Inferior parietal cortex (tissue), 1 donor: ENCODE measurements at regions not wholly inside any gene's neighbourhood (a gene's known extent, or its start where the extent isn't known, plus 50 kb on each side); places are given as distances from the start of the nearest gene placed in this dataset.

ENCODE experiments used
- DNase-seq: peaks from one replicate; pipeline ENCODE4 v3.0.0-alpha.2; 2016; ENCODE audit errors: extremely low spot score

DNA sequence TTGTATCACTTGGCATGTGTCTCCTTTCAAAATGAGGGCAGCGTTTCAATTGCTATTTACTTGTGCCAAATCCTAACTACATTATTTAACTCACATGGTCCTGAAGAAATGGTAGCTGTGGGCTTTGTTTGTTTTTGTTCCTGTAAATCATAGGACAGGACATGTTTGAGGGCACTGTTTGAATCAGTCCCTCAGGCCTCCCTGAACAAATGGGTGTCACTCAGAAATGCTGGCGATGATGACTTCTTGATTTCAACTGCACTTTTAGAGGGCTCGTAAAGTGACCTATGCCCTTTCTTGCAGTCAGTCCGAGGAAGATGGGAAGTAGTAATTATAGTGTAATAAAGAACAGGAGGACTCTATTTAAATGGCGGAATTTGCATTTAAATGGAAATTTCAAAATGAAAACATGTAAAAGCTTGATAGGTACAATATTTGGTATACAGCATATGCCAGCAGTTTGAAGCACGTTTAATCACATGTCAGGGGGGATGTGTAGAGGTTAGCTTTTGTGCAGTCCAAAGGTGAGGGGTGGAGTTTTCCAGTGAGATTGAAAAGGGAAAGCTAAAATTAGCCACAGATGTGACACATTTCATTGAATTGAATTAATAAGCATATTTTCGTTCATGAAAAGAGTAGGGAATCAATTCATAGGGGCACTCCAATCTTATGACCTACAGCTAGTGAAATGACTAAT is 1958.7 kb upstream of the IGFBP7 start:
- no peak for DNase-seq

DNA sequence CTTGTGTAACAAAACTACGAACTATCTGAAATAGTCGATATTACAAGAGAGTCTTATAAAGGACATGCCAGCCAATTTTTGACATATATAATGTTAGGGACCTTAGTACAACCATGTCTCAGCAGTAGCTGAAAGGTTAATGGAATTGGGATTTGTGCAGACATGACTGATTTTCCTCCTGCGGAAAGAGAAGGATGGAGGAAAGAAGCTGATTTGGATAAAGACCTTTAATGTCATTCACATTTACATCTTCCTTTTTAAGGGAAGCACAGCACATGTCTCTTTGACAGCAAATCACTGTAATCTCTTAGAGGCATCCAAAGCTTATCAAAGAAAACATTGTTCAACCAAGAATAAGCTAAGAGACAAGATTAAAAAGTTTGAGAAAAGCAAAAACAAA is 1976.2 kb upstream of the IGFBP7 start:
- DNase-seq = no peak

DNA sequence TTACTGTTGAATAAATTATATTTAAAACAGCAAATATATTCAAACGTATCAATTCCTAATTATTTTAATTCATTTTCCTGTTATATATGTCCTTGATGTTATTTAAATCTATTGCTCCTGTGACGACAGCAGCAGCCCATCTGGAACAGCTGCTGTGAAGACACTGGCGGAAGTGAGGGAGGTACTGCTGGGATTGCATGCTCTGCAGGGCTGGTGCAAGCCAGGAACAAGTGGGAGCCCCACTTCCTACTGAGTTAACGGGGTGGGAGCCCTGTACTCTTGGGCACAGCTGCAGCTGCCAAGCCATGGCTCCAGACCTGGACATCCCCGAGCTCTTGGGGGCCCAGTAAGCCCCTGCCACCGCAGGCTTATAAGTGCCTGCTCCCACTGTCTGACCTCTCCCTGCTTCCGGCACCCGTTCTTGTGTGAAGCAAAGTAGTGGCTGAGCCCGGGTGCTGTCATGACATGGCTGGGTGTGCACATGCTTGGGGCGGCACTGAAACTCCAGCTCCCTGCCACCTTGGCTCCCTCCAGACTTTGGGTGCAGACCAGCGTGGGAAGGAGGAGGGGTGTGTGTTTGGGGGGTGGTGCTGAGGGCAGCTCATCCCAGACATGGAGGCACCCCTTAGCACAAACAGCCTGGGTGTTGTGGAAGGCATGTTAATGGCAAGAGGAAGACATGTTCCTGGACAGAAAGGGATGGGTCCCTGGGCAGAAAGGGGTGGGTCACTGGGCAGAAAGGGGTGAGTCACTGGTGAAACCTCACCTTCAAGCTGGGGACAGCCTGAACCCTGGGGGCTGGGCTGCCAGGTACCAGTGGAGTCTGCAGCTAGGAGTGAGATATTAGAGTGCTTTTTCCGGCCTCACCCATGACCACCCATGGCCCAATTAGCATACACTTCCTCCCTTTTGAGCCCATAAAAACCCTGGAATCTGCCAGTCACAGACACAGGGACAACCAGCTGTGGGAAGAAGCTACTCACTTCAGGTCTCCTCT is 1981.3 kb upstream of the IGFBP7 start:
- DNase-seq = no peak

DNA sequence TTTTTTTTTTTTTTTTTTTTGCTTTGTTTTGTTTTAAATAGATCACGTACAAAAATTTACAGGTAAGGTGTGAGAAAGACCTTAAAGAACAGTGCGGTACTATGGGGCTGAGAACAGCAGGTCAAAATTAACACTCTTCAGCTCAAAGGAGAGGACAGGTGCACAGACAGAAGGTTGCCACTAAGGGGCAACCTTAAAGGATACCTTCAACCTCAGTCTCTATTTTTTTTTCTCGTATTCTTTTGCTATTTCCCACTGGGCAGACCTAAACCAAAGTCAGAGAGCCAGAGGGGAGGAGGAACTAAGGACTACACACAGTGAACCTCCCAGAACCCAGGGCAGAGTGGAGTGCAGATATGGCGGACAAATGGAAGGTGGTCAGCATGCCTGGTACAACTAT is 1984.3 kb upstream of the IGFBP7 start:
- DNase-seq = no peak

DNA sequence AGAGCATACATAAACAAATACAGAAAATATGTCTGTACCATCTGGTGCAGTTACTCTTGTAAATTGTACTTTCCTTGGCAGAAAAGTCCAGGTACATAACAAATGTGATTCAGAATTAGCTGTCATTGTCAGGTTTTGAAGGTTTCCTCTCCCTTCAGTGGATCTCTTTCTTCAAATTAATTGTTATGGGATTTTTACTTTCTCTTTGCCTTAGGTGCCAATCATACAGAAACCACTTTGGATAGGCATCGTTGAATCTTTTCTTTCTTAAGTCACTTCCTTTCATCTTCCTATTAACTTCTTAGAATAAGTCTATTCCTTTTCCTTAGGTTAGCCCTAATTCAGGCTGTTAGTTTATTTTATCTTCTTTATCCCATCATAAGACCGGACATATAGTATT is 1992.1 kb upstream of the IGFBP7 start:
- no peak for DNase-seq

DNA sequence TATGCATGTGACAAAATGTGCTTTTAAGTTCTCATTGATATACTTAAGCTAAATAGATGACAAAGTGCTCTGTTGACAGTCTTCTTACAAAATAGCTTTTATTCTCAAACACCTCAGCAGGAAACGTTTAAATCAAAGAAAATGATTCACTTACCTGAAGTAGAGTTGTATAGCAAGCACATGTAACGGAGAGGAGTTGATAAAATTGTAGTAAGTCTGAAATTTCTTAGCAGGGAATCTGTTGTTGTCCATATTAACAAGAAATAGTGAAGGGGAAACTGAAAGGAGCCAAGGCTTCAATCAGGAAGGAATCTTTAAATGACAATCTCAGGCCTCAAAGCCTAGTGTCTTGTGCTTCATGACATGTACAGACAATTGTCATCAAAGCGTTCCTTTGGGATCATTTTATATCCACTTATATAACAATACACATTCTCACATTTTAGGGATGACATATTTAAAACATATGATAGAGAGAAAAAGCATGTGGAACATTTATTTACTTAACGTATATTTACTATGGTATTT is 2010.2 kb upstream of the IGFBP7 start:
- DNase-seq = no peak

DNA sequence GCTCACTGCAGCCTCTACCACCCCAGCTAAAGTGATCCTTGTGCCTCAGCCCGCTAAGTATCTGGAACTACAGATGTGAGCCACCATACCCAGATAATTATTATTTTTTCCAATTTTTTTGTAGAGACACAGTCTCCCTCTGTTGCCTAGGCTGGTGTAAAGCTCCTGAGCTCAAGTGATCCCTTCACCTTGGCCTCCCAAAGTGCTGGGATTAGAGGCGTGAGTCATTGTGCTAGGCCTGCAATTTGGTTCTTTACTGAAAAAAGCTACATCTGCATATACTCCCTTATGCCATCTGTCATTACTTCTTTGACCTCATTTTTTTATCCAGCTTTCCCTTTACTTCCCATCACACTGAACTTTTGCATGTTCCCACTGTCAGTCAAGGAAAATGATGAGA is 2012.4 kb upstream of the IGFBP7 start:
- DNase-seq = no peak

DNA sequence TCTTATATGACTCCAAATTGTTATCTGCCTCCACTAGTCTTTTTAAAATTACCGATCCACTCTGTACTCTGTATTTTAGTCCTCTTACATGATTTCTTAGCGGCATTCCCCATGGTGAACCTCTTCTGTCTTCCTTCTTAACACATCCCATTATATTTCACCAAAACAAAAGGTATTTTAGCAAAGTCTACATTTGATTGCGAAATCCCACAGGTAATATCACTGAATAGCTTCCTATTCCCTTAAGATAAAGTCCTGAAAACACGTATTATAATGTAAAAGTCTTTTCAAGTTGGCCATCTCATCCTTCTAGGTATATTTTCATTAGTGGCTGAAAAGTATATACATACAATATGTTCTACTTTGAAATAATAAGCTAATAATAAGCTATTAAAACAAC is 2016.0 kb upstream of the IGFBP7 start:
- DNase-seq = no peak

DNA sequence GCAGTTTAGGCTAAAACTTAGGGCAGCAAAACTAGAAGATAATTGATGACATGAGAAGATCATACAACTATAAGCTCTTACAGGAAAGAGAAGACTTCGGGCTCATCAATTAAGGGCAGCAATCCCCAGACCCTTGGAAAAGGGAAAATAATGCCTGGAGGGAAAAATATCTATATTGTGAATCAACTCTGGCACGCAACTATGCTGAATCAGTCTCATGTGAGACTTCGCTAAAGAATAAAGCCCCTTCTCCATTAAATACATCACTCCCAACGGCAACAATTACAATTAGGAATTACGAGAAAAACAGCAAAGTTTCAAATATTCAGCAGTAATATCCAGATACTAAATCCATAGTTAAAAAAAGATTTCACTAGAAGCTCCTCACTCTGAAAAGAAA is 2016.8 kb upstream of the IGFBP7 start:
- no peak for DNase-seq

DNA sequence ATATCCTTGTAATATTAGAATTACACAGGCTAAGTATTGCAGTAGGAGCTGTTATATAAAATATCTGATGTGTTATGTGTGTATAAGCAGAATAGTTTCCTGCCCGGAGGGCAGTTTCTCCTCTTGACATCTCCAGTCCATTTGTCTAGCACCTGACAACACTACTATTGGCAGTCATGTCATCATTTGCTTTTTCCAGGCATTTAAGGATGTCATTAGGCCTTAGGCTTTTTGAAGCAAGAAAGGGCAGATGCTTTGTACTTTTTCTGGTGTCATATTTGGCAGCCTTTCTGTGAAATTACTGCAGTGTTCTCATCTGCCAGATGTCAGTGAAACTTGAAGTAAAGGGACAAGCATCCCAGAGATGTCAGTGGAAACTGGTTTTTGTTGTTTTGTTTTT is 2017.6 kb upstream of the IGFBP7 start:
- no peak for DNase-seq

DNA sequence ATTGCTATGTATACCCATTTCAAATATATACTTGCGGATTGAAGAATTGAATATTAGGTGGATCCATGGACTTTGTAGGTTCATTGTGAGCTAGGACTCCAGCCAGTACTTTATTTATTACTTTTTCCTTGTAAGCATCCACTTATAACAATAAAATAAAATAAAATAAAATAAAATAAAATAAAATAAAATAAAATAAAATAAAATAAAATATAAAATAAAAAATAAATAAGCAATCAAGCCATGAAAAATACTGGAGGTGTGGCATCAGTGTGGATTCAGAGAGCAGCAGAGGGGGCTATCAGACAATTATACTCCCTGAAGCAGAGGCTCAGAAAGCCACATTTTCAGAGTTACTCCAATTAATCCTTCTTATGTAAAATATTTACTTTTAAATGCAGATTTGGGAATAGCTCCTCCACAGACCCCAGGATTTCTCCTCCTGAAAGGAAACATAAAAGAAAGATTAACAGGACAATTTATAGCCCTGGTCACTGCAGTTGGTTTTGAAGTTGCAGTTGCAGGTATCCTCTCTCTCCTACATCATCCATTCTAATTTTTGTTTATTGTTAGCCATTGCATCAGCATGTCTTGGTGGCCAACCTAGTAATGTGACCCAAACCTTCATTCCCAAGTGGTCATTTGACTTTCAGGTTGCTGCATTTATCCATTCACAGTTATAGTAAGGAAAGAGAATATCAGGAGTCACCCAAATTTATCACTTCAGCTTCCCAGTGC is 2025.2 kb upstream of the IGFBP7 start:
- DNase-seq = no peak

DNA sequence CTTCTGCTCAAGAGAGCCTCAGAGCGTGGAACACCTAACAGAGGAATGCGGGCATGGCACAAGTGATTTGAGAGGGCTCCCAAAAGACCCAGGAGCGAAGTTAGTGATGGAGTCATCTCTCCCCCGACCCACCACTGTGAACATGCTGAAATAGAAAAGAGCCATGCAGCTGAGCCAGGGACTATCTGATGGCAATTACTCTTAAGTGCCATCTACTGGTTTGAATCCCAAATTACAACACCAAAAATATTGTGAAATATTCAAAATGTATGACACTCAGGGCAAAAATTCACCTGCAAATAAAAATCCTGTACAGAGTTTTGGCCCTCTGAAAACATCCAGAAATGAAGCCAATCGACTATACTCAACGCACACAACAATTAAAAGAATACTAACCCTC is 2038.9 kb upstream of the ADGRL3 start:
- DNase-seq = no peak

DNA sequence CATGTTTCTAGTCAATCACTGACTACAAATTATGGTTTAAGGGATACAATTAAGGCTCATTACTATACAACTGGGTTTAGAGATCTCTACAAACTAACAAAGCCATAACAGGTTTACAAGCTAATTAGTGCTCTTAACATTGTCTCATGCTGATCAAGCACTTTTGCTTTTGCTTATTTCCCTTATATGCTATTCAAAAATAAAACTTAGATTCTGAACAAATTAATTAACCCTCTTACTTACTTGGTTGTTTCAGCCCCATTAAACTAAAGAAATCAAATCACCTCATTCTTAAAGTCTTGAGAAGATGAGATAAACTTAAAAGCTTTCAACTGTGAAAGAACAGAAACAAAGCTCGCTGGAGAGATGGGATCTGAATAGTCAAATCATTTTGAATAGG is 2024.5 kb upstream of the ADGRL3 start:
- no peak for DNase-seq

DNA sequence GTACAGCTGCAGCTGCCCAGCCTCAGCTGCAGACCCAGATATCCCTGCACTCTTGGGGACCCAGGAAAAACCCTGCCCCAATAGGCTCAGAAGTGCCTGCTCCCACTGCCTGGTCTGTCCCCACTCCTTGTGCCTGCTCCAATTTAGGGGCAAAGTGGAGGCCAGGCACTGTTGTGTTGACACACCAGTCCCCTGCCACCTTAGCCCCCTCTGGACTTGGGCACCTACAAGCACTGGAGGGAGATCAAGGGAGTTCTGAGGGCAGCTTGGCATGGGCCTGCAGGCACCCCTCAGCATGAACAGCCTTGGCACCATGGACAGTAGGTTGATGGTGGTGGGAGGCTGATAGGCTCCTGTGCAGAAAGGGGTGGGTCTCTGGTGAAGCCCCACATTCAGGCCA is 2020.8 kb upstream of the ADGRL3 start:
- DNase-seq = no peak

DNA sequence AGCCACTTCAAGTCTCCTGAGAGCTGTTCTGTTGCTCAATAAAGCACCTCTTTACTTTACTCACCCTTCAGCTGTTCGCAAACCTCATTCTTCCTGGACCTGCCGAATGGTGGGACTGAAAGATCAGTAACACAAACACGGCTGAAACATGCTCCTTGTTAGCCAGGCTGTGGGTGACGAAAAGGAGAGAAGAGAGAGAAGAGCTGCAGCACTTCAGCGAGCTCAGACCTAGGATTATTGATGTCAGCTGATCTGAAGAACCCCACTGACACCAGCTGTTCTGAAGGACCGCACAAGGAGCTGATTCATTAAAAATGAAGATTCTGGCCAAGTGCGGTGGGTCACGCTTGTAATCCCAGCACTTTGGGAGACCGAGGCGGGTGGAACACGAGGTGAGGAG is 2020.0 kb upstream of the ADGRL3 start:
- no peak for DNase-seq

DNA sequence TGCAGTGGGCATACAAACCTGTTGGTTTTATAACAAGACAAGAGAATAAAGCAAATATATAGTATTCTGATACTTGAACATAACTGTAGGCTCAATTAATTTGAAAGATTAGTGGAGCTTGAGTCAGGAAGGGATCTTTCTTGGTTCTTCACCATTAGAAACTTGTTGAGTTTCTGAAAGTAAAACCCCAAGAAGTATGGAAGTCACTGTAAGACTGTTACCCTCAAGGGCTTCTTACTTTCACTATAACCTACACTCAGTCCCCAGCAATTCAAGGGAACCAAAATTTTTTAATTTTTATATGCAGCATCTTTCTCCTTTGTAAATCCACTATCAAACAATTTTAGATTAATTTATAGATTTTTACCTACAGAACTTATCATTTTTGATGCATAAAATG is 2019.2 kb upstream of the ADGRL3 start:
- no peak for DNase-seq

DNA sequence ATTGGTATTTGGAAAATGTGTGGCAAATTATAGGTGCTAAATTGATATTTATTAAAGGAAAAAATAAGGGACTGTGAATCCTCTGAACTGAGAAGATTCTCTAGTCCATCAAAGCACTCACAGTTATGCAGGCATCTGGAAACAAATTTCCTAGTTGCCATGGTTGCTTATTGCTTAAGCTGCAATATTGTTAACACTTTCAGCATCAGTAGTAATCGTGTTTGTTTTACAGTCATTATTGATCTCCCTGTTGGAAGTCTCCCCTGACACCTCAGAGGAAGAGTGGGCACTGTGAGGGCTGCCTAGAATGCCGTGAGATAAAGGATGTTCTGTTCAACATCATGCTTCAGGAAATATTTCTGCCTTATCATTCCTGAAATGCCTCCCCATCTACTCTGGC is 2004.3 kb upstream of the ADGRL3 start:
- DNase-seq = no peak

DNA sequence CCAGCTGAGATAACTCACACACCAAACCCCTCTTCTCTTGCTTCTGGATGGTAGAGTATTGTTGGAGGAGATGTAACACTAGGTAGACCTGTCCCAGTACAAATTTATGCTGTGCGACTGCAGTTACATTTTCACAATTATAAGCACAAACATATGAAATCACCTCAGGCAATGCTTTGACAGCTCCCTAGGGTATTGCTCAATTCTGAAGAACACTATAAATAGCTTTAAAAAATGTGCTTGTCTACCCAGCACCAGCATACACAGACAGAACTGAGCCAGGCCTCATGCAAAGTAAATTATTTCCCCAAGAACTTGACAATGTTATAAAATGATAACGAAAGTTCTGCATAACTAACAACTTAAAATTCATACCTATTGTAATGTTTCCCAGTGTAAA is 1999.1 kb upstream of the ADGRL3 start:
- DNase-seq = no peak

DNA sequence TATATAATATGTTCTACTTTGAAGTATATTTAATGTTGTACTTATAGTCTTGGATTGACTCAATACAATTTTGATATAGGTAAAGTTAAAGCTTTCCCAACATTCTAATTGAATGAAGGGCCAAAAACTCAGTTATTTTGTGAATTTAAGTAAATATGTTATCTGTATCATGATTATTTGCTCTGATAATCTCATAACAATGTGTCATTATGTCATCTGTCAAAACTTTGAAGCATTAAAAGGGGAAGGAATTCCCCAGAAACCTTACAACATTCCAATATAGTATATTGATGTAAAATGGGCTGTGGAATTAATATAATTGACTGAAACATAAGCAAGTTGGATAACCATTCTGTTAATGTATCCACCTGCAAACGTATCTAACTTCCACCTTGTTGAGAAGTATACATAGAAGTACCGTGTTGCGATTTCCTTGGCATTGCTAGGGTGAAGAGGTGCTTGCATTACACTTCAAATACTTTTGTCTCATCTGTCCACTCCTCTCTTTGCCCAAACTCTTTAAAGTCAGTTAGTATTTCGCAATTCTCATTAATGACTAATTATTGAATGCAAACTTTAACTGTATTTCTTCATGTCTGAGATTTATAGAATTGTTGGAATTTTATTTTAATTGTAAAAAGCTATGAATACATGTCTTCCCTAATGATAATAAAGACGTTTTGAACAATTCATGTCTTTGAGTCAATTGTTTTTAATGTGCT is 1982.1 kb upstream of the ADGRL3 start:
- DNase-seq = no peak

DNA sequence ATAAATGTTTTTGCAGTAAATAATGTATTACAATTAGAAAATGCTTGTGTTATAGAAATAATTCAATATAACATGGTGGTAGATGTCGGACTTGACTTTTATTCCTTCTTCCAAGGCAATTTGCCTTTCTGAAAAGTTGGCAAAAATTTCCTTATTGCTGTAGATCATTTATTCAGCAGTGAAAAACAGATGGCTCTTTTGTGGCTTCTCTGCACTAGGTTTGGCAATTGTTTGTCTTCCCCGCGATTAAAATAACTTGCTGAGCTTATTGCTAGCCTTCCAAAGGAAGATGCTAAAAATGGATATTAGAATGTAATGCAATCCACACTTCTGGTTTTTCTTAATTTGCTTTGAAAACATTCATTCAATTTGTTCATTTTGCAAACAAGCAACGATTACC is 1977.9 kb upstream of the ADGRL3 start:
- DNase-seq = no peak

DNA sequence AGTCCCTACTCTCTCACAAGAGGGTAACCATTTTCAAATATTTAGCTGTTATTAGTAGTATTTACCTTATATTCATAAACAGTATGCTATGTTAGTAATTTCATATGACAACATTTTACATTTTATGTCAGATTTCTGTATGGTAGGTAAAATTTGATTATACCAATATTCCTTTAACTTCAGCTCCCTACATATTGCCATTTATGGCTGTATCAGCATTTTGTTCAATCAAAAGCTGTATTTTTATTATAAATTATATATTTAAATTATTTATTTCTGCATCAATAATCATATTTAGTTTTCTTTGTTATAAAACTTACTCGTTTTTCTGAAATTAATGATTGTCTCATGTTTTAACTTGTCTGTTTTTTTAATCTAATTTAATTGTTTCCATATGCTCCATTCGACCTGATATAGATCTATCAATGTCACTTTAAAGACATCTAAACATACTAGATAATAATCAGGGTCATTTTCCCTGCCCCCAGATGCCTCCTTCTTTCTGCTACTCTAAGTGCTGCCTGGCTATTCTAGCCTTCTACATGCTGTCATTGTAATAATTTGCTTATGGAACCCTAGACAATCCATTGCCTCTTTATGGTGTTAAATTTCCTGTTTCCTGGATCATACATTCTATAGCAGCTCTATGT is 1976.7 kb upstream of the ADGRL3 start:
- DNase-seq = no peak
